GM12878 (cell line): ENCODE measurements at regions not wholly inside any gene's neighbourhood (a gene's known extent, or its start where the extent isn't known, plus 50 kb on each side); places are given as distances from the start of the nearest gene placed in this dataset.

Source experiments
- ATF7 ChIP-seq: fragments of 450-650 bp; IDR thresholded peaks from 2 replicates; pipeline ENCODE4 v1.6.1; 2016; ENCODE audit warnings: low read depth, mild to moderate bottlenecking
- CEBPB ChIP-seq, 2 experiments: fragments of 150-350 bp in 1 of 2; IDR thresholded peaks; 2 replicates each; pipeline ENCODE4 v1.6.1; 2012 to 2014; ENCODE audit warnings: low read depth in 2 of 2, low read length in 2 of 2, borderline replicate concordance in 1 of 2, inconsistent platforms in 1 of 2
- ESRRA ChIP-seq: IDR thresholded peaks from 2 replicates; pipeline ENCODE4 v1.6.1; 2012; ENCODE audit warnings: mild to moderate bottlenecking, low read length, improper control_type of control experiment
- NFYB ChIP-seq: IDR thresholded peaks from 2 replicates; pipeline ENCODE4 v1.6.1; 2011; ENCODE audit warnings: low read depth, mild to moderate bottlenecking, low read length, improper control_type of control experiment, moderate library complexity; ENCODE audit not compliant: insufficient read depth
- NR2C1 ChIP-seq: fragments of 450-650 bp; IDR thresholded peaks from 2 replicates; pipeline ENCODE4 v1.6.1; 2017; ENCODE audit warnings: antibody characterized with exemption, mild to moderate bottlenecking, moderate library complexity
- PAX8 ChIP-seq: fragments of 450-650 bp; IDR thresholded peaks from 2 replicates; pipeline ENCODE4 v1.6.1; 2017; ENCODE audit warnings: mild to moderate bottlenecking, moderate library complexity
- POLR2A ChIP-seq: IDR thresholded peaks from 2 replicates; pipeline ENCODE4 v1.6.1; 2011; ENCODE audit warnings: low read depth, mild to moderate bottlenecking, low read length
- SMAD1 ChIP-seq: fragments of 450-650 bp; IDR thresholded peaks from 2 replicates; pipeline ENCODE4 v1.6.1; 2018; ENCODE audit warnings: mild to moderate bottlenecking, low read depth; ENCODE audit not compliant: partially characterized antibody
- TF ChIP-seq, protein P1 (sequence below): fragments of 450-650 bp; conservative IDR thresholded peaks from 2 replicates; pipeline ENCODE4 v1.6.1; 2017; ENCODE audit warnings: mild to moderate bottlenecking, moderate library complexity
- TF ChIP-seq, protein P2 (sequence below): fragments of 450-650 bp; IDR thresholded peaks from 2 replicates; pipeline ENCODE4 v1.6.1; 2018; ENCODE audit warnings: borderline replicate concordance, mild to moderate bottlenecking; ENCODE audit not compliant: partially characterized antibody
- TF ChIP-seq, protein P3 (sequence below), 3 experiments: IDR thresholded peaks in 2 of 3; conservative IDR thresholded peaks in 1 of 3; 2 replicates each; pipeline ENCODE4 v1.5.1; 2011; ENCODE audit warnings: low read depth in 3 of 3, low read length in 3 of 3, mild to moderate bottlenecking in 3 of 3, control low read depth in 2 of 3, moderate library complexity in 2 of 3, inconsistent platforms in 1 of 3, mixed read lengths in 1 of 3; ENCODE audit not compliant: control insufficient read depth in 2 of 3, insufficient read depth in 1 of 3; ENCODE audit errors: extremely low read depth in 1 of 3
- TF ChIP-seq, protein P4 (sequence below): IDR thresholded peaks from 2 replicates; pipeline ENCODE4 v1.6.1; 2011; ENCODE audit warnings: low read depth, low read length, improper control_type of control experiment, borderline replicate concordance

DNA sequence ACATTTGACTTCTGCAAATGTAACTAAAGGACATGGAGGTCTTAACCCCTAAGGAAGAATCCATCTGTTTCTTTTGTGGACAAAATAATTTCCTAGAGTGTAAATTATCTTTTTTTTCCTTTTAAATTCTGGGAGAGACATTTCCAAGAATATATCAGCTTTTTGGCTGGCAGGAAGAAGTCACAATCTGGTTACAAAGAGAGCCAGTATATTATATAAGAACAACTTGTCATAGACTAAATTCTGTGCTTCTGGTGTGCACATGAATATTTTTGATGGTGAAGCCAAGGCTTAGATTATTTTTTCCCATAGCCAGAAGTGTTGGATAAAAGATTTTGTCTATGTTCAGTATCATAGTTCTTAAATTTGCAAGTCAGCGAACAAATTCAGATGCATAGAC is 500.6 kb downstream of the XIRP2 start:
- TF ChIP-seq ATF7 (no peak), NR2C1 (no peak), NFYB (no peak), SMAD1 (no peak), POLR2A (no peak), PAX8 (no peak), CEBPB (IDR thresholded peaks at IDR 0.05; ENCODE audit: borderline replicate concordance in 1 of 2, low read depth in 2 of 2, low read length in 2 of 2) (no peak), ESRRA (no peak)
- TF ChIP-seq, protein P1, sequence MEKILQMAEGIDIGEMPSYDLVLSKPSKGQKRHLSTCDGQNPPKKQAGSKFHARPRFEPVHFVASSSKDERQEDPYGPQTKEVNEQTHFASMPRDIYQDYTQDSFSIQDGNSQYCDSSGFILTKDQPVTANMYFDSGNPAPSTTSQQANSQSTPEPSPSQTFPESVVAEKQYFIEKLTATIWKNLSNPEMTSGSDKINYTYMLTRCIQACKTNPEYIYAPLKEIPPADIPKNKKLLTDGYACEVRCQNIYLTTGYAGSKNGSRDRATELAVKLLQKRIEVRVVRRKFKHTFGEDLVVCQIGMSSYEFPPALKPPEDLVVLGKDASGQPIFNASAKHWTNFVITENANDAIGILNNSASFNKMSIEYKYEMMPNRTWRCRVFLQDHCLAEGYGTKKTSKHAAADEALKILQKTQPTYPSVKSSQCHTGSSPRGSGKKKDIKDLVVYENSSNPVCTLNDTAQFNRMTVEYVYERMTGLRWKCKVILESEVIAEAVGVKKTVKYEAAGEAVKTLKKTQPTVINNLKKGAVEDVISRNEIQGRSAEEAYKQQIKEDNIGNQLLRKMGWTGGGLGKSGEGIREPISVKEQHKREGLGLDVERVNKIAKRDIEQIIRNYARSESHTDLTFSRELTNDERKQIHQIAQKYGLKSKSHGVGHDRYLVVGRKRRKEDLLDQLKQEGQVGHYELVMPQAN, result no peak
- TF ChIP-seq, protein P2, sequence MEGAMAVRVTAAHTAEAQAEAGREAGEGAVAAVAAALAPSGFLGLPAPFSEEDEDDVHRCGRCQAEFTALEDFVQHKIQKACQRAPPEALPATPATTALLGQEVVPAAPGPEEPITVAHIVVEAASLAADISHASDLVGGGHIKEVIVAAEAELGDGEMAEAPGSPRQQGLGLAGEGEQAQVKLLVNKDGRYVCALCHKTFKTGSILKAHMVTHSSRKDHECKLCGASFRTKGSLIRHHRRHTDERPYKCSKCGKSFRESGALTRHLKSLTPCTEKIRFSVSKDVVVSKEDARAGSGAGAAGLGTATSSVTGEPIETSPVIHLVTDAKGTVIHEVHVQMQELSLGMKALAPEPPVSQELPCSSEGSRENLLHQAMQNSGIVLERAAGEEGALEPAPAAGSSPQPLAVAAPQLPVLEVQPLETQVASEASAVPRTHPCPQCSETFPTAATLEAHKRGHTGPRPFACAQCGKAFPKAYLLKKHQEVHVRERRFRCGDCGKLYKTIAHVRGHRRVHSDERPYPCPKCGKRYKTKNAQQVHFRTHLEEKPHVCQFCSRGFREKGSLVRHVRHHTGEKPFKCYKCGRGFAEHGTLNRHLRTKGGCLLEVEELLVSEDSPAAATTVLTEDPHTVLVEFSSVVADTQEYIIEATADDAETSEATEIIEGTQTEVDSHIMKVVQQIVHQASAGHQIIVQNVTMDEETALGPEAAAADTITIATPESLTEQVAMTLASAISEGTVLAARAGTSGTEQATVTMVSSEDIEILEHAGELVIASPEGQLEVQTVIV, result no peak
- TF ChIP-seq, protein P3, sequence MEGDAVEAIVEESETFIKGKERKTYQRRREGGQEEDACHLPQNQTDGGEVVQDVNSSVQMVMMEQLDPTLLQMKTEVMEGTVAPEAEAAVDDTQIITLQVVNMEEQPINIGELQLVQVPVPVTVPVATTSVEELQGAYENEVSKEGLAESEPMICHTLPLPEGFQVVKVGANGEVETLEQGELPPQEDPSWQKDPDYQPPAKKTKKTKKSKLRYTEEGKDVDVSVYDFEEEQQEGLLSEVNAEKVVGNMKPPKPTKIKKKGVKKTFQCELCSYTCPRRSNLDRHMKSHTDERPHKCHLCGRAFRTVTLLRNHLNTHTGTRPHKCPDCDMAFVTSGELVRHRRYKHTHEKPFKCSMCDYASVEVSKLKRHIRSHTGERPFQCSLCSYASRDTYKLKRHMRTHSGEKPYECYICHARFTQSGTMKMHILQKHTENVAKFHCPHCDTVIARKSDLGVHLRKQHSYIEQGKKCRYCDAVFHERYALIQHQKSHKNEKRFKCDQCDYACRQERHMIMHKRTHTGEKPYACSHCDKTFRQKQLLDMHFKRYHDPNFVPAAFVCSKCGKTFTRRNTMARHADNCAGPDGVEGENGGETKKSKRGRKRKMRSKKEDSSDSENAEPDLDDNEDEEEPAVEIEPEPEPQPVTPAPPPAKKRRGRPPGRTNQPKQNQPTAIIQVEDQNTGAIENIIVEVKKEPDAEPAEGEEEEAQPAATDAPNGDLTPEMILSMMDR (IDR thresholded peaks at IDR 0.05 in 2 of 3, conservative IDR thresholded peaks at IDR 0.05 in 1 of 3; ENCODE audit: control insufficient read depth in 2 of 3, extremely low read depth in 1 of 3, insufficient read depth in 1 of 3, low read depth in 3 of 3, low read length in 3 of 3), result no peak
- TF ChIP-seq, protein P4, sequence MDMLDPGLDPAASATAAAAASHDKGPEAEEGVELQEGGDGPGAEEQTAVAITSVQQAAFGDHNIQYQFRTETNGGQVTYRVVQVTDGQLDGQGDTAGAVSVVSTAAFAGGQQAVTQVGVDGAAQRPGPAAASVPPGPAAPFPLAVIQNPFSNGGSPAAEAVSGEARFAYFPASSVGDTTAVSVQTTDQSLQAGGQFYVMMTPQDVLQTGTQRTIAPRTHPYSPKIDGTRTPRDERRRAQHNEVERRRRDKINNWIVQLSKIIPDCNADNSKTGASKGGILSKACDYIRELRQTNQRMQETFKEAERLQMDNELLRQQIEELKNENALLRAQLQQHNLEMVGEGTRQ, result no peak
